HL-60 (cell line): ENCODE measurements at regions not wholly inside any gene's neighbourhood (a gene's known extent, or its start where the extent isn't known, plus 50 kb on each side); places are given as distances from the start of the nearest gene placed in this dataset.

Source experiments
- DNase-seq, 2 experiments: peaks; one replicate each; pipeline ENCODE4 v3.0.0-alpha.2; 2010 to 2020; ENCODE audit warnings: low read depth in 1 of 2, low spot score in 1 of 2
- H3K27ac ChIP-seq: fragments of 250-450 bp; sonication (Bioruptor Pico); replicated peaks from 2 replicates; pipeline ENCODE4 v1.5.1; 2020; ENCODE audit warnings: mild to moderate bottlenecking, moderate library complexity
- H3K27me3 ChIP-seq: fragments of 250-450 bp; sonication (Bioruptor Pico); 2 replicates; pipeline ENCODE4 v1.5.1; 2021; ENCODE audit warnings: mild to moderate bottlenecking, moderate library complexity; ENCODE audit not compliant: insufficient read depth, poor library complexity, severe bottlenecking
- H3K4me3 ChIP-seq: replicated peaks from 2 replicates; pipeline ENCODE4 v1.5.1; 2011; ENCODE audit warnings: mild to moderate bottlenecking, control low read depth, low read length; ENCODE audit not compliant: insufficient read depth
- CTCF ChIP-seq: IDR thresholded peaks from one replicate; pipeline ENCODE4 v1.5.1; 2011; ENCODE audit warnings: low read length, control low read depth, inconsistent platforms; ENCODE audit not compliant: insufficient read depth
- GABPA ChIP-seq: IDR thresholded peaks from 2 replicates; pipeline ENCODE4 v1.6.1; 2012; ENCODE audit warnings: low read depth
- POLR2AphosphoS5 ChIP-seq: IDR thresholded peaks from 2 replicates; pipeline ENCODE4 v1.6.1; 2012; ENCODE audit warnings: low read depth
- REST ChIP-seq: IDR thresholded peaks from 2 replicates; pipeline ENCODE4 v1.6.1; 2012; ENCODE audit warnings: low read depth; ENCODE audit not compliant: insufficient replicate concordance
- SPI1 ChIP-seq: IDR thresholded peaks from 2 replicates; pipeline ENCODE4 v1.6.1; 2012; ENCODE audit warnings: low read depth, mild to moderate bottlenecking, borderline replicate concordance

GRCh38 chr2:120859128-120859527, 123.5 kb downstream of the GLI2 start:
- no peak overlapping the region for H3K27ac ChIP-seq
- no peak for TF ChIP-seq GABPA
- TF ChIP-seq SPI1: no peak
- no peak for TF ChIP-seq REST
- no peak for TF ChIP-seq CTCF
- no peak for TF ChIP-seq POLR2AphosphoS5
- DNase-seq: no peak
- no peak overlapping the region for H3K4me3 ChIP-seq
- H3K27me3 ChIP-seq: peaks cover 5% of the 10 kb centered on the region

GRCh38 chr2:120859814-120860578, 124.3 kb downstream of the GLI2 start:
- TF ChIP-seq CTCF (no peak), POLR2AphosphoS5 (no peak), GABPA (no peak), REST (no peak)
- Histone ChIP-seq H3K27me3 (peaks cover 5% of the 10 kb centered on the region), H3K4me3 (no peak overlapping the region), H3K27ac (no peak overlapping the region)
- no peak for DNase-seq

- TF ChIP-seq POLR2AphosphoS5: no peak
- TF ChIP-seq REST: no peak
- no peak for TF ChIP-seq CTCF
- TF ChIP-seq GABPA: no peak
- TF ChIP-seq SPI1: no peak
- H3K4me3 ChIP-seq: no peak overlapping the region
Observed at GRCh38 chr2:120860579-120860922, 124.9 kb downstream of the GLI2 start.

More at GRCh38 chr2:120860579-120860922, 124.9 kb downstream of the GLI2 start:
- no peak for DNase-seq
- H3K27ac ChIP-seq: no peak overlapping the region
- H3K27me3 ChIP-seq: peaks cover 5% of the 10 kb centered on the region
